OCI-LY7 (cell line): ENCODE measurements at regions not wholly inside any gene's neighbourhood (a gene's known extent, or its start where the extent isn't known, plus 50 kb on each side); places are given as distances from the start of the nearest gene placed in this dataset.

Source experiments
- CTCF ChIP-seq: fragments of 200-600 bp; sonication (generic); conservative IDR thresholded peaks from 2 replicates; pipeline ENCODE4 v1.5.1; 2014; ENCODE audit warnings: mild to moderate bottlenecking, antibody characterized with exemption, low read length, moderate library complexity, mixed read lengths
- EZH2phosphoT487 ChIP-seq: fragments of 200-600 bp; sonication (generic); IDR thresholded peaks from 2 replicates; pipeline ENCODE4 v1.6.1; 2018; ENCODE audit warnings: low read depth, borderline replicate concordance, mild to moderate bottlenecking, mixed run types, antibody characterized with exemption, low read length, moderate library complexity, mixed read lengths

GRCh38 chr6:94124333-94124732 lies 705.0 kb upstream of the EPHA7 start:
- no peak for TF ChIP-seq CTCF
- no peak for TF ChIP-seq EZH2phosphoT487
